ENCODE measurements at regions not wholly inside any gene's neighbourhood (a gene's known extent, or its start where the extent isn't known, plus 50 kb on each side); places are given as distances from the start of the nearest gene placed in this dataset.

DNA sequence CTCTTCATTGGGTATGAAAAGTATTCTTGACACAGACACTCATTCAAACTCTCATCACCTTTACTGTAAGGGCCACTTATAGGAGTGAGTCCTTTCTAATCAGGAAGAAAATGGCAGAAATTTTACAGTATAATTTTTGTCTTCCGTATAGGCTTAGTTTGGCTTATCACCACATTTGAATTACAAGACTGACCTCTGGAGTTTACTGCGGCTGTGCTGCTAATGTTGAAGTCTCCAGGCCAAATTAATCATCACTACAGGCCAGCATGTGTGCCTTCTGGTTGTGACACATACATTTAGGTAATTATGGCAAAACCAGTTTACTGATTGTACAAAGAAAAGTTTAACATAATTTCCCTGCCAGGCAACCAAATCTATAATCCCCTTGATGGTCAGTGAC, 753.6 kb upstream of the GCFC2 start:
- TF ChIP-seq GATA2 (IDR thresholded peaks at IDR 0.05; ENCODE audit: insufficient read depth, insufficient read length, low read depth, low read length), result no peak
- TF ChIP-seq FOS (IDR thresholded peaks at IDR 0.05; ENCODE audit: borderline replicate concordance, insufficient read depth, low read length), result no peak
- TF ChIP-seq, protein P1, sequence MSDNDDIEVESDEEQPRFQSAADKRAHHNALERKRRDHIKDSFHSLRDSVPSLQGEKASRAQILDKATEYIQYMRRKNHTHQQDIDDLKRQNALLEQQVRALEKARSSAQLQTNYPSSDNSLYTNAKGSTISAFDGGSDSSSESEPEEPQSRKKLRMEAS (IDR thresholded peaks at IDR 0.05; ENCODE audit: insufficient read depth, insufficient read length), result no peak
- TF ChIP-seq POLR2A (IDR thresholded peaks at IDR 0.05; ENCODE audit: low read depth, low read length), result no peak
- no peak for TF ChIP-seq MYC (IDR thresholded peaks at IDR 0.05; ENCODE audit: low read depth, low read length)
- TF ChIP-seq POLR2AphosphoS5 (IDR thresholded peaks at IDR 0.05; ENCODE audit: insufficient read depth, low read depth, low read length), result no peak
- no peak for TF ChIP-seq CTCF (IDR thresholded peaks at IDR 0.05; ENCODE audit: extremely low read depth in 1 of 2, insufficient read depth in 1 of 2, low read depth in 1 of 2, low read length in 2 of 2)
- TF ChIP-seq EZH2 (IDR thresholded peaks at IDR 0.05; ENCODE audit: borderline replicate concordance, low read depth, low read length, severe bottlenecking), result no peak
- no peak for TF ChIP-seq JUN (IDR thresholded peaks at IDR 0.05; ENCODE audit: borderline replicate concordance, insufficient read depth, insufficient read length, low read depth)
- no TSS peak for BruUV-seq (replicated peaks)
- Histone ChIP-seq H3K9ac (replicated peaks; ENCODE audit: extremely low read depth, insufficient read depth, low read length) (no peak overlapping the region), H3K4me2 (ENCODE audit: insufficient read depth, low read length) (no peak overlapping the region), H2AFZ (ENCODE audit: low read depth, low read length) (no peak overlapping the region), H3K4me3 (replicated peaks in 1 of 3; ENCODE audit: insufficient read depth in 1 of 3, low read depth in 1 of 3, low read length in 3 of 3) (no peak overlapping the region), H3K9me1 (replicated peaks; ENCODE audit: control insufficient read depth, extremely low read depth, insufficient read depth, low read length) (no peaks in the 10 kb centered on the region), H4K20me1 (replicated peaks; ENCODE audit: control insufficient read depth, extremely low read depth, insufficient read depth, low read length) (no peaks in the 10 kb centered on the region), H3K27me3 (ENCODE audit: control insufficient read depth in 2 of 2, insufficient read depth in 2 of 2, low read length in 2 of 2) (no peaks in the 10 kb centered on the region), H3K79me2 (ENCODE audit: control insufficient read depth, insufficient read depth, low read length) (no peaks in the 10 kb centered on the region), H3K4me1 (ENCODE audit: control insufficient read depth, extremely low read depth, insufficient read depth, low read length) (peaks cover 5% of the 10 kb centered on the region), H3K36me3 (ENCODE audit: control insufficient read depth in 2 of 2, extremely low read depth in 1 of 2, insufficient read depth in 2 of 2, low read length in 2 of 2) (no peaks in the 10 kb centered on the region), H3K27ac (ENCODE audit: insufficient read depth, low read depth, low read length) (no peak overlapping the region), H3K9me3 (replicated peaks; ENCODE audit: control insufficient read depth, insufficient read depth, low read length) (no peaks in the 10 kb centered on the region)
- FAIRE-seq (no peak), DNase-seq (ENCODE audit: low read depth, low spot score) (no peak)
- ChIA-PET CTCF (no interaction called here), POLR2A (no interaction called here)
- intact Hi-C loops (cut with micrococcal nuclease), result no loop called here
- dilution Hi-C loops (cut with MboI; ENCODE audit: extremely low pct_ligation_motif_present, low sequenced_read_pairs), result no loop called here

Measured in endothelial cell of umbilical vein (primary cell).